Gastrocnemius medialis (tissue), 4 donors: ENCODE measurements at regions not wholly inside any gene's neighbourhood (a gene's known extent, or its start where the extent isn't known, plus 50 kb on each side); places are given as distances from the start of the nearest gene placed in this dataset.

Experiments
- ATAC-seq, 2 donors: fragments of 150-250 bp; one replicate each; pipeline ENCODE4 v1.9.1; 2016
- DNase-seq, 2 donors: peaks; one replicate each; pipeline ENCODE4 v3.0.0-alpha.2; 2019
- H3K27ac ChIP-seq, 4 donors: fragments of 200-600 bp; sonication (generic); 1 replicate in 1 of 4; 2 replicates in 3 of 4; pipeline ENCODE4 v1.5.1; 2016 to 2018; ENCODE audit warnings: mild to moderate bottlenecking in 2 of 4, moderate library complexity in 1 of 4
- H3K27me3 ChIP-seq, 3 donors: fragments of 200-600 bp; sonication (generic) in 2 of 3; 1 replicate in 1 of 3; 2 replicates in 2 of 3; pipeline versions ENCODE4 v1.5.1 to v1.6.0; 2016 to 2019; ENCODE audit warnings: mild to moderate bottlenecking in 1 of 3, moderate library complexity in 1 of 3
- H3K36me3 ChIP-seq, 2 donors: fragments of 200-600 bp; sonication (generic) in 1 of 2; one replicate each; pipeline ENCODE4 v1.5.1; 2017 to 2018
- H3K4me1 ChIP-seq, 2 donors: fragments of 200-600 bp; sonication (generic) in 1 of 2; one replicate each; pipeline ENCODE4 v1.5.1; 2016 to 2017; ENCODE audit warnings: mild to moderate bottlenecking in 2 of 2
- H3K4me3 ChIP-seq, 4 donors: fragments of 200-600 bp; sonication (generic) in 3 of 4; 1 replicate in 1 of 4; 2 replicates in 3 of 4; pipeline ENCODE4 v1.5.1; 2016 to 2019; ENCODE audit warnings: mild to moderate bottlenecking in 2 of 4
- H3K9me3 ChIP-seq, 3 donors: fragments of 200-600 bp; sonication (generic) in 2 of 3; 1 replicate in 1 of 3; 2 replicates in 2 of 3; pipeline ENCODE4 v1.5.1; 2016 to 2019
- CTCF ChIP-seq, 5 experiments: fragments of 450-650 bp in 3 of 5; fragments of 200-600 bp in 2 of 5; sonication (generic) in 2 of 5; IDR thresholded peaks in 4 of 5; conservative IDR thresholded peaks in 1 of 5; 1 replicate in 4 of 5; 2 replicates in 1 of 5; pipeline ENCODE4 v1.5.1; 2016 to 2019; ENCODE audit warnings: antibody characterized with exemption in 5 of 5, mild to moderate bottlenecking in 3 of 5, moderate library complexity in 3 of 5
- POLR2A ChIP-seq, 2 donors: fragments of 450-650 bp; IDR thresholded peaks; one replicate each; pipeline ENCODE4 v1.6.1; 2017; ENCODE audit warnings: antibody characterized with exemption in 2 of 2, mild to moderate bottlenecking in 2 of 2, moderate library complexity in 2 of 2
- in situ Hi-C, 4 donors: fragments of 200-750 bp; cut with MboI; loops; one replicate each; pipeline versions ENCODE4 v1.15.0 to v1.8.0; 2017; ENCODE audit warnings: low sequenced_read_pairs in 4 of 4
- intact Hi-C: fragments of 100-400 bp; cut with DNase I; formaldehyde crosslinking; loops from one replicate; pipeline ENCODE4 v1.15.1; 2023; ENCODE audit warnings: low total_unique reads

- Histone ChIP-seq H3K4me1 (no peaks in the 10 kb centered on the region), H3K9me3 (no peaks in the 10 kb centered on the region), H3K27me3 (no peaks in the 10 kb centered on the region), H3K27ac (no peak overlapping the region), H3K4me3 (no peak overlapping the region), H3K36me3 (no peaks in the 10 kb centered on the region)
- ATAC-seq (no peak), DNase-seq (no peak)
- in situ Hi-C loops: no loop called here
- TF ChIP-seq CTCF (IDR thresholded peaks at IDR 0.05 in 4 of 5, conservative IDR thresholded peaks at IDR 0.05 in 1 of 5) (no peak), POLR2A (IDR thresholded peaks at IDR 0.05) (no peak)
- intact Hi-C loops: no loop called here
Measured at GRCh38 chr7:115638853-115639252, 391.7 kb downstream of the TFEC start.

GRCh38 chr7:115637128-115637527, 393.4 kb downstream of the TFEC start:
- H3K9me3 ChIP-seq: no peaks in the 10 kb centered on the region
- H3K4me3 ChIP-seq: no peak overlapping the region
- H3K27ac ChIP-seq: no peak overlapping the region
- H3K36me3 ChIP-seq: no peaks in the 10 kb centered on the region
- intact Hi-C loops (no loop called here), in situ Hi-C loops (no loop called here)
- DNase-seq (no peak), ATAC-seq (no peak)
- no peaks in the 10 kb centered on the region for H3K4me1 ChIP-seq
- TF ChIP-seq POLR2A (IDR thresholded peaks at IDR 0.05): no peak
- TF ChIP-seq CTCF (IDR thresholded peaks at IDR 0.05 in 4 of 5, conservative IDR thresholded peaks at IDR 0.05 in 1 of 5): no peak
- H3K27me3 ChIP-seq: no peaks in the 10 kb centered on the region

- Histone ChIP-seq H3K9me3 (no peaks in the 10 kb centered on the region), H3K4me1 (no peaks in the 10 kb centered on the region), H3K27ac (no peak overlapping the region), H3K4me3 (no peak overlapping the region), H3K36me3 (no peaks in the 10 kb centered on the region), H3K27me3 (no peaks in the 10 kb centered on the region)
- ATAC-seq: no peak
- in situ Hi-C loops: no loop called here
- intact Hi-C loops: no loop called here
- no peak for DNase-seq
- no peak for TF ChIP-seq CTCF (IDR thresholded peaks at IDR 0.05 in 4 of 5, conservative IDR thresholded peaks at IDR 0.05 in 1 of 5)
- no peak for TF ChIP-seq POLR2A (IDR thresholded peaks at IDR 0.05)
Measured at GRCh38 chr7:115635876-115636275, 394.7 kb downstream of the TFEC start.

- DNase-seq: no peak
- TF ChIP-seq CTCF (IDR thresholded peaks at IDR 0.05 in 4 of 5, conservative IDR thresholded peaks at IDR 0.05 in 1 of 5) (no peak), POLR2A (IDR thresholded peaks at IDR 0.05) (no peak)
- Histone ChIP-seq H3K27me3 (no peaks in the 10 kb centered on the region), H3K4me3 (no peak overlapping the region), H3K27ac (no peak overlapping the region), H3K9me3 (no peaks in the 10 kb centered on the region), H3K4me1 (no peaks in the 10 kb centered on the region), H3K36me3 (no peaks in the 10 kb centered on the region)
- no peak for ATAC-seq
- in situ Hi-C loops (no loop called here), intact Hi-C loops (no loop called here)
Measured at GRCh38 chr7:115635376-115635775, 395.2 kb downstream of the TFEC start.

GRCh38 chr7:115634633-115635032, 395.9 kb downstream of the TFEC start:
- Histone ChIP-seq H3K9me3 (no peaks in the 10 kb centered on the region), H3K27me3 (no peaks in the 10 kb centered on the region), H3K36me3 (no peaks in the 10 kb centered on the region), H3K4me3 (no peak overlapping the region), H3K4me1 (no peaks in the 10 kb centered on the region), H3K27ac (no peak overlapping the region)
- DNase-seq (no peak), ATAC-seq (no peak)
- intact Hi-C loops (no loop called here), in situ Hi-C loops (no loop called here)
- TF ChIP-seq POLR2A (IDR thresholded peaks at IDR 0.05): no peak
- TF ChIP-seq CTCF (IDR thresholded peaks at IDR 0.05 in 4 of 5, conservative IDR thresholded peaks at IDR 0.05 in 1 of 5): no peak
